ENCODE measurements at regions not wholly inside any gene's neighbourhood (a gene's known extent, or its start where the extent isn't known, plus 50 kb on each side); places are given as distances from the start of the nearest gene placed in this dataset.

DNA sequence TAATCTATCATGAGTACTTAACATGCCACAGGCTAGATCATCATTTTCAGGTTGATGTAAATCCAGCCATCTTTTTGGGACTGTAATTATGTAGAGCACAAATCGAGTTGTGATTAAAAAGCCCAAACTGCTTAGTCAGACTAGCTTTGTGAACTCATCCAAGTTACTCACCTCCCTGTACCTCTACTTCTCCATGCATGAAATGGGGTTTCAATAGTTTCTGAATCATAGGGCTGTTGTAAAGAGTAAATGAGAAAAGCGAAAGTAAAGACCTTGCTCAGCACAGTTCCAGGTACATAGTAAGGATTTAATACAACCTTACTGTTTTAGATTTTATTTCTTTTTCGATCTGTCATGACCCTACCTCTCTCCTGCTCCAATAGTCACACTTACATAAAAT, 85.6 kb upstream of the GAP43 start:
- no peak for DNase-seq

DNA sequence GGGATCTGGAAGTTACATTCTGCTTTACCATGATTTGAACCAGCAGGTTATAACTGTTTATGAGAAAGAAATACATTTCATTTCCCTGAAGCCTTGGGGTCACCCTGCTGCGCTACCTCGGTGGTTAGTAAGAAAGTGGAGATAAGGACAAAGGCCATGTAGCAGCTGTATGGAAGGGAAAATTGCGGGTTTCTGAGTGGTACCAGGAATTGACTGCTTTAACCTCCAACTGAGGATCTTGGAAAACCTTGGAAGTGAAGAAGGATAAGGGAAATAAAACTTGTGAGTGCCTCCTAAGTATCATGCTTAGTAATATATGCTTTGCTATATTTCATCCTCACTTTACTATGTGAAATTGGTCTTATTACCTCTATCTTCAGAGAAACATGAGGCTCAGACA, 76.1 kb upstream of the GAP43 start:
- DNase-seq = no peak

DNA sequence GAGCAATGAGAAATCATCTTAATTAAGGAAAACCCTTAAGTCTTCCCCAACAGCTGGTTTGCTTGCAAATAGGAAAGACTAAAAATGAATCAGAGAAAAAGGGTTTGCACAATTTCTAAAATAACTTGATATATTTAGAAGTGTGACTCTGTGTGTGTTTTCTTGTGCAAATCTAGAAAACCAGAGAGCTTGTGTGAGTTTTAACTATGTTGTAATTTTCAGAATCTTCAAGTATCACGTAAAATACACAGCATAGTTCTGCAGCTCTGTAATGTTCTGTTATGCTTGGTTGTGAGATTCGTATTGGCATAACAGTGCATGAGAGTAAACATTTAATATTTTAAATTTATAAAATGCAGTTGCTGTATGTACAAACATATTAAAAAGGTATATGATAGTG, 74.7 kb upstream of the GAP43 start:
- no peak for DNase-seq

DNA sequence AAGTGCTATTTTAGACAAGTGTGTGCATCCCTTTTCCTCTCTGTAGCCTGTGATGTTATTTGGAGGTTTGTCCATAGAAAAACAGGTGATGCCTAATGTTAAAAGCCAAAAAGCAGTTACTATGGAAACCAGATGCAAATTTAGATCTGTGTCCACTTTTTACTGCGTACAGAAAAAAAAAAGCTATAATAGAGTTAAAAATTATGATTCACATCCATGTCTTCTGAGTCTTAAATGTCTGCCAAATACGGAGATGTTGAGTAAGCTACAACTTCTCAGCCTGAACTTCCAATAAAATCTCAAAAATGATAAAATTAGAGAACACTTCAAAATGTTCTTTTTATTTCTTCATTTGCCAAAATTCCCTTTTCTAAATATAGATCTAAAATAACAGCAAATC, 74.2 kb upstream of the GAP43 start:
- DNase-seq = no peak

DNA sequence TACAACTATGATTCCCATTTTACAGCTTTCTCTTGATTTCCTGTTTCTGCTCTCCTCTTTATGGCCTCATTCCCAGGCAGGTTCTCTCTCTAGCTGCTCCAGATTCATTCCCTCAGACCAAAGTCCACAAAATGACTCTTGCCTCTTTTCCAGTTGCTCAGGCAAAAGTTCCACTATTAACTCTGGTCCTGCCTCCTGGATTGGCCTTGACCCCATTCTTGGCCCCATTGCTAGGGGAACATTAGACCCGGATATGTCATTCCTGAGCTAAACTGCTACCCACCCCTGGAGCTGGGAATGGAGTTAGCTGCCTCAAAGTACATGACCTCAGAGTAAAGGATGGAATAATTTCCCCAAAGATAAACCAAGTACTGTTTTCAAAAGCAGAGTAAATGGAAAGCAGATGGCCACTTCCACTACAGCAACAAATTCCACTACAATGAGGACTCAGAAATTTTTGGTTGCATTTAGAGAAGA, 73.0 kb upstream of the GAP43 start:
- no peak for DNase-seq

DNA sequence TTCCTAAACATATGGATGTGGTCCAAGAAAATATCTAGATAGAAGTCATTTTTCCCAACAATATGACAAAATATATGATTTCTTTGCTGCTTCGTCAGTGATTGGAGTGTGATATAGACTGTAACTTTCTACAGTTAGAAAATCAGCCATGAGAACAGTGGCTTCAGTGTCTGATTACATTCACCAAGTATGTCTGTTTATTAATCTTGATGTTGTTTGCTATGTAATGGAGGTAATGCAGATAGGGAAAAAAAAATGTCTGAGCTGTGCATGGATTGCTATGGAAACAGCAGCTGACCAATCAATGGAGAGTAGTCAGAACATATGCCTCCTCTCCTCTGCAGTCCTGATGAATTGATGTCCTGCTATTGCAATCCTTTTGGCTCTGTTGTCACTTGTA, 72.3 kb upstream of the GAP43 start:
- no peak for DNase-seq

DNA sequence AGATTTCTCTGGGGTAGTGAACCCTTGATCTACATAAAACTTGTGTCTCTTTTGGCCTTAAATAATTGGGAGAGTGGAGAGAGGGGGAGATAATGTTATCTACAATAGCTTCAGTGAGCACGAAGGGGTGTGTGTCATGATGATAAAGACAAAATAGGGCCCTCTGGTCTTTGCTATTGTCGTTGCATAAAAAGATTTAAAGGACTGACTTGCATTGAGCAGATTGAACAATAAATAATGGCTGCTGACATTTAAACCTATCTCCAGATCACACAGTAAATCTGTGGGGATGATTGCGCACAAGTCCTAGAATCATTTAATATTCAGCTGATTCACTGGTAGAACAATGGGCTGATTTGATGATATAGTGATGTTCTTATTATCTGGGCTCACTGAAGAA, 71.3 kb upstream of the GAP43 start:
- DNase-seq = no peak

DNA sequence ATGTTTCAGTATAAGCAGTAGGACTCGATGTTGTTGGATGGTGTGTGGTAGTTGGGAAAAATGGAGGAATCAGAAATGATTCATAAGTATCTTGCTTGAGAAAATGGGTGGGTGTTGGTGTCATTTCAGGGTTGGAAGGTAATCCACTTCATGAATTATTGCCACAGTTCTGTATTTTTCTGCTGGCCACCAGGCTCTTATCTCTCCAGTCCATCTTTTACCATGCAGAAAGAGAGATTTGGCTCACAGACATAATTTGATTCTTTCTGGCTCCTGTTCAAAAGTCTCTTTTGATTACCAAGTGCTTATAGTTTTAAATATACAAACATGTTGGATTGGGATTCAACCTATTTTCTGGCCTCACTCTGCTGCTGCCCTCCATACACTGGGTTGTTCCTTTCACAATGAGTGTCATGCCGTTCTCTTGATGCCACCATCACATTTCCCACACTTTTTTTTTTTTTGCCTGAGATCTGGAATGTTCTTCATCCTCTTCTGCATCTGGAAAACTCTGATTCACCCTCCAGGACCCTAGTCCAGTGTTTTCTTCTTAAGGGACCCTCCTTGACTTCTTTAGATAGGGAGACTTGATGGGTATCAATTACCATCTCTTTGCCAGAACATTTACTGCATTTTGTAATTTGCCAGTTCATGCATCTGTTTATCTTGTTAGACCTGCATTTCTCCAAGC, 69.4 kb upstream of the GAP43 start:
- DNase-seq = no peak

DNA sequence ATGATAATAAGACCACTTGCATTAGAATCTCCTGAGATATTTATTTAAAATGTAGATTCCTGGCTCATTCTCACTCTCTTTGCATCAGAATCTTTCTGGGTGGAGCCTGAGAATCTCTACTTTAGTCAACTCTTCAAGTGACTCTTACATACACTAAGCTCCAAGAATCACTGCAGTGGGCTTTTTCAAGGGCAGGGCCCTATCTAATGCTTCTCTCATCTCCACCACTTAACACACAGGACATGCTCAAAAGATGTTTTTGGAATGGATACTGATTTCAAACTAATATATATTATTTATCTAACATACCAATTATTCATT, 68.9 kb upstream of the GAP43 start:
- DNase-seq = no peak

DNA sequence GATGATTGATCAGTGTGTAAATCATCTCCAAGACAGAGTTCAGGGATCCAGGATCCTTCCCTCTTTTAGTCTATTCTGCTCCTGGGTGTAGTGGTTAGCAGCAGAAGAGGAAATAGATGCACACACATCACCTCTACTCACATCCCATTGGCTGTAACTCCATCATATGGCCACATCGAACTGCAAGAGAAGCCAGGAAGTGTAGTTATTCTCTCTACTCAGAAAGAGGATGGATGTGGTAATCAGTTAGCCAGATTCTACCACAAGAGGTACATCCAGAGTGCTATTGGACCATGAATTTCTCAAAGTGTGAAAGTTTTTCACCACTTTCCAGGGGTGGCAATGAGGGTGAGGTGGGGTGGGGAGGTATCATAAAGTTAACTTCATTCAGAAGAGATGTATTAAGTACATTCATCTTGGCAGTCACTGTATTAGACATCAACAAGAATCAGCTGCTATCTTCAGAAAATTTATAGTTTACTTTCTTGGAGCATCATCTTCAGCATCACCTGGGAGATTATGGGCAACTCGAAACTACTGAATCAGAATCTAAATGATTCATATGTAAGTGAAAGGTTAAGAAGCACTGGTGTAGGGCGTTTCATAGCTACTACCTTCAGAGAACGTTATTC, 60.6 kb upstream of the GAP43 start:
- no peak for DNase-seq

DNA sequence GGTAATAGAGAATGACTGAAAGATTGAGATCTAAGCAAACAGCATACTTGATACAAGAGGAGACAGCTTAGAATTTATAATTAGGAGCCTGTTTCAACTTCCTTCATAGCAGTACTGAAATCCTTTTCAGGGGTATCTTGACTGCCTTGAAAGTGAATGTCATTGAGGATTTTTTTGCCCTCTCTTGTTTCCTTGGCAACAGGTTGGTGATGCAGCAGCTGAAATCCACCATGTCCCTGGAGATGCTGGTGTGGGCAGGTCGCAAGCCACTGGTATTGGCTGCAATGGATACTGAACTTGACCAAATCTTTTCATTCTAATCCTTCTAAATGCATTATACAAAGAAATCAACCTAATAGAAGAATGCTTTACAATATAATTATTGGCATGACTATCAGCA, 59.3 kb upstream of the GAP43 start:
- DNase-seq = no peak

DNA sequence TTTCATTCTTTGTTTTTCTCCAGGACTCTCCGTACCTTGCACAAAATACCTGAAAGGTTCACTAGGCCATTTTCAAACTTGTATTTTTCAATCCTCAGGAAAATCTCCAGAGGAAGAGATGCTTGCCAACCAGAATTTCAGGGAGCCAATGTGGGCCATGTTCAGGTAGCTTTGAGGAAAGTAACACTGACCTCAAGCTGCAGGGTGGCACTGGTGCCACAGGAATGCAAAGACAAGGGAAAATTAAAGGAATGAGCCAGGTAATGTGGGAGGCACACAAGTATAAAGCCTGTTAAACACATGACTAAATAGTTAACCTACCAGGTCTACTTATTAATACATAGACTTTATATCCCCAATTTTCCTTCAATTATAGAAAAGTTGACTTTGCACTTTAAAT, 51.9 kb upstream of the GAP43 start:
- no peak for DNase-seq

Measured in activated CD4-positive, alpha-beta T cell treated with anti-CD3 and anti-CD28 coated beads for 4 hours (primary cell).